ENCODE measurements at regions not wholly inside any gene's neighbourhood (a gene's known extent, or its start where the extent isn't known, plus 50 kb on each side); places are given as distances from the start of the nearest gene placed in this dataset.

- TF ChIP-seq CTCF (IDR thresholded peaks at IDR 0.05) (no peak), POLR2A (IDR thresholded peaks at IDR 0.05) (no peak), POLR2AphosphoS5 (IDR thresholded peaks at IDR 0.05) (no peak), EP300 (IDR thresholded peaks at IDR 0.05) (no peak)
These were observed 374.6 kb upstream of the CFAP20DC start for GRCh38 chr3:59424268-59425010.
